H1 (cell line): ENCODE measurements at regions not wholly inside any gene's neighbourhood (a gene's known extent, or its start where the extent isn't known, plus 50 kb on each side); places are given as distances from the start of the nearest gene placed in this dataset.

Experiments used
- CTCF ChIA-PET: fragments of 300-600 bp; sonication (Branson Sonifier 250); formaldehyde crosslinking; loops from one replicate; lab custom pipeline; 2021; ENCODE audit not compliant: partially characterized antibody; lab: Charles Lee
- POLR2A ChIA-PET: fragments of 300-600 bp; sonication (Branson Sonifier 250); formaldehyde crosslinking; loops from one replicate; lab custom pipeline; 2021; ENCODE audit warnings: inconsistent platforms; ENCODE audit not compliant: partially characterized antibody; lab: Charles Lee
- DNase-seq, 2 experiments: peaks; one replicate each; pipeline versions ENCODE4 v3.0.0 to v3.0.0-alpha.2; 2010 to 2022; ENCODE audit warnings: low spot score in 2 of 2, low read depth in 1 of 2, mixed read lengths in 1 of 2
- FAIRE-seq: peaks from 2 replicates; lab custom pipeline; 2011; peaks lifted over from hg19 to GRCh38; lab: Jason Lieb, UNC
- H2AFZ ChIP-seq: 2 replicates; pipeline ENCODE4 v1.8.1; 2012; ENCODE audit warnings: low read length, inconsistent platforms
- H2AK5ac ChIP-seq: 2 replicates; pipeline ENCODE4 v1.6.1; 2013; ENCODE audit warnings: low read depth, low read length
- H2BK120ac ChIP-seq: replicated peaks from 2 replicates; pipeline ENCODE3; 2013; ENCODE audit warnings: low read depth, low read length, inconsistent platforms
- H2BK12ac ChIP-seq: 2 replicates; pipeline ENCODE4 v1.6.1; 2013; ENCODE audit warnings: low read depth, low read length
- H2BK15ac ChIP-seq: 2 replicates; pipeline ENCODE4 v1.6.1; 2013; ENCODE audit warnings: low read length
- H2BK20ac ChIP-seq: 2 replicates; pipeline ENCODE4 v1.6.1; 2013; ENCODE audit warnings: low read length
- H2BK5ac ChIP-seq: 2 replicates; pipeline ENCODE4 v1.6.1; 2013; ENCODE audit warnings: low read depth, low read length
- H3K14ac ChIP-seq: 2 replicates; pipeline ENCODE4 v1.6.1; 2013; ENCODE audit warnings: inconsistent platforms; ENCODE audit not compliant: insufficient read length
- H3K18ac ChIP-seq: 2 replicates; pipeline ENCODE4 v1.6.1; 2013; ENCODE audit warnings: low read length; ENCODE audit errors: extremely low read depth
- H3K23ac ChIP-seq: 2 replicates; pipeline ENCODE4 v1.6.1; 2013; ENCODE audit warnings: inconsistent platforms; ENCODE audit not compliant: insufficient read length
- H3K23me2 ChIP-seq: 2 replicates; pipeline ENCODE4 v1.6.1; 2013; ENCODE audit warnings: low read depth, low read length
- H3K27ac ChIP-seq: 2 replicates; pipeline ENCODE4 v1.6.1; 2011; ENCODE audit warnings: low read depth, low read length, inconsistent platforms
- H3K27me3 ChIP-seq, 4 experiments: replicated peaks in 1 of 4; 1 replicate in 1 of 4; 2 replicates in 3 of 4; pipeline versions ENCODE4 v1.6.1 to v1.8.1; 2011 to 2013; ENCODE audit warnings: low read length in 3 of 4, mild to moderate bottlenecking in 3 of 4, inconsistent platforms in 2 of 4, mixed read lengths in 2 of 4, moderate library complexity in 1 of 4; ENCODE audit not compliant: control insufficient read depth in 3 of 4, insufficient read depth in 3 of 4; ENCODE audit errors: extremely low read depth in 1 of 4
- H3K36me3 ChIP-seq, 4 experiments: 2 replicates each; pipeline versions ENCODE4 v1.6.1 to v1.8.1; 2011 to 2013; ENCODE audit warnings: mild to moderate bottlenecking in 4 of 4, low read length in 3 of 4, moderate library complexity in 2 of 4, control low read depth in 1 of 4, inconsistent platforms in 1 of 4; ENCODE audit not compliant: insufficient read depth in 4 of 4, control insufficient read depth in 2 of 4
- H3K4ac ChIP-seq: replicated peaks from 2 replicates; pipeline ENCODE3; 2013; ENCODE audit warnings: low read length, low read depth, mixed read lengths, inconsistent platforms; ENCODE audit not compliant: insufficient read length
- H3K4me1 ChIP-seq, 4 experiments: replicated peaks in 1 of 4; 1 replicate in 1 of 4; 2 replicates in 3 of 4; pipeline versions ENCODE4 v1.6.1 to v1.8.1; 2011 to 2013; ENCODE audit warnings: low read length in 3 of 4, inconsistent platforms in 2 of 4, mixed read lengths in 1 of 4; ENCODE audit not compliant: insufficient read depth in 4 of 4, control insufficient read depth in 3 of 4
- H3K4me2 ChIP-seq, 2 experiments: 2 replicates each; pipeline versions ENCODE4 v1.6.1 to v1.8.1; 2011 to 2013; ENCODE audit warnings: low read depth in 2 of 2, low read length in 2 of 2, control low read depth in 1 of 2, inconsistent platforms in 1 of 2, mild to moderate bottlenecking in 1 of 2; ENCODE audit not compliant: insufficient read depth in 1 of 2
- H3K4me3 ChIP-seq, 4 experiments: fragments of 200-600, 300-600 bp in 1 of 4; sonication (generic), shearing (Covaris generic), sonication (Bioruptor Twin) in 1 of 4; 2 replicates each; pipeline versions ENCODE4 v1.5.1 to v1.8.1; 2011 to 2016; ENCODE audit warnings: low read length in 4 of 4, low read depth in 3 of 4, control low read depth in 2 of 4, inconsistent platforms in 2 of 4, mild to moderate bottlenecking in 2 of 4, mixed read lengths in 1 of 4, moderate library complexity in 1 of 4; ENCODE audit not compliant: insufficient read depth in 2 of 4; ENCODE audit errors: extremely low read depth in 1 of 4
- H3K56ac ChIP-seq: replicated peaks from 2 replicates; pipeline ENCODE3; 2013; ENCODE audit warnings: low read depth, mild to moderate bottlenecking, mixed read lengths, low read length, inconsistent platforms; ENCODE audit not compliant: insufficient read length
- H3K79me1 ChIP-seq: 2 replicates; pipeline ENCODE4 v1.6.1; 2013; ENCODE audit warnings: low read depth, low read length, control low read depth
- H3K79me2 ChIP-seq, 2 experiments: 2 replicates each; pipeline versions ENCODE4 v1.6.1 to v1.8.1; 2012 to 2013; ENCODE audit warnings: low read length in 2 of 2, mild to moderate bottlenecking in 2 of 2, inconsistent platforms in 1 of 2; ENCODE audit not compliant: insufficient read depth in 2 of 2, control insufficient read depth in 1 of 2
- H3K9ac ChIP-seq, 4 experiments: replicated peaks in 1 of 4; 1 replicate in 1 of 4; 2 replicates in 3 of 4; pipeline versions ENCODE4 v1.6.1 to v1.8.1; 2011 to 2013; ENCODE audit warnings: low read depth in 3 of 4, low read length in 3 of 4, control low read depth in 2 of 4, mild to moderate bottlenecking in 2 of 4, moderate library complexity in 2 of 4, inconsistent platforms in 1 of 4; ENCODE audit errors: extremely low read depth in 1 of 4
- H3K9me3 ChIP-seq, 2 experiments: 2 replicates each; pipeline versions ENCODE4 v1.6.1 to v1.8.1; 2012 to 2013; ENCODE audit warnings: mild to moderate bottlenecking in 2 of 2, moderate library complexity in 2 of 2, control low read depth in 1 of 2, inconsistent platforms in 1 of 2, low read depth in 1 of 2, low read length in 1 of 2, mixed read lengths in 1 of 2; ENCODE audit not compliant: insufficient read depth in 2 of 2
- H4K20me1 ChIP-seq, 2 experiments: replicated peaks in 1 of 2; 2 replicates each; pipeline versions ENCODE3 to v1.8.1; 2011 to 2013; ENCODE audit warnings: inconsistent platforms in 2 of 2, low read length in 2 of 2, mild to moderate bottlenecking in 1 of 2; ENCODE audit not compliant: insufficient read depth in 2 of 2, control insufficient read depth in 1 of 2
- H4K5ac ChIP-seq: 2 replicates; pipeline ENCODE4 v1.6.1; 2013; ENCODE audit warnings: low read length, low read depth, mixed read lengths, inconsistent platforms; ENCODE audit not compliant: insufficient read length
- H4K8ac ChIP-seq: 2 replicates; pipeline ENCODE4 v1.8.0; 2013; ENCODE audit warnings: mild to moderate bottlenecking, moderate library complexity, low read length, inconsistent platforms; ENCODE audit not compliant: insufficient read depth; ENCODE audit errors: extremely low read depth
- H4K91ac ChIP-seq: replicated peaks from 2 replicates; pipeline ENCODE3; 2013; ENCODE audit warnings: low read length, mixed read lengths, inconsistent platforms; ENCODE audit not compliant: insufficient read length
- ATF3 ChIP-seq: IDR thresholded peaks from 2 replicates; pipeline ENCODE4 v1.6.1; 2011; ENCODE audit warnings: low read depth, mild to moderate bottlenecking, low read length; ENCODE audit not compliant: insufficient read depth
- EGR1 ChIP-seq: IDR thresholded peaks from 2 replicates; pipeline ENCODE4 v1.6.1; 2011; ENCODE audit warnings: low read depth, low read length, borderline replicate concordance
- POLR2A ChIP-seq, 2 experiments: IDR thresholded peaks; 1 replicate in 1 of 2; 2 replicates in 1 of 2; pipeline ENCODE4 v1.6.1; 2011; ENCODE audit warnings: low read depth in 2 of 2, low read length in 2 of 2, mild to moderate bottlenecking in 2 of 2; ENCODE audit errors: control extremely low read depth in 1 of 2
- RXRA ChIP-seq: IDR thresholded peaks from 2 replicates; pipeline ENCODE4 v1.6.1; 2011; ENCODE audit warnings: low read depth, mild to moderate bottlenecking, low read length, moderate library complexity; ENCODE audit not compliant: insufficient read depth
- SP1 ChIP-seq: IDR thresholded peaks from 2 replicates; pipeline ENCODE4 v1.6.1; 2011; ENCODE audit warnings: low read depth, low read length
- SRF ChIP-seq: IDR thresholded peaks from 2 replicates; pipeline ENCODE4 v1.6.1; 2011; ENCODE audit warnings: mild to moderate bottlenecking, low read depth, low read length, moderate library complexity
- WGBS, 2 experiments: shearing (Covaris generic) in 1 of 2; methylation state at CpG; one replicate each; pipeline versions ENCODE4 v1.1.6 to v1.1.7; 2013 to 2015; ENCODE audit warnings: low lambda C conversion rate in 2 of 2, mixed read lengths in 2 of 2, inconsistent platforms in 1 of 2, low coverage in 1 of 2, missing lambda C conversion rate in 1 of 2; ENCODE audit not compliant: insufficient replicate concordance in 2 of 2, insufficient coverage in 1 of 2, insufficient read length in 1 of 2; ENCODE audit errors: extremely low coverage in 1 of 2, missing lambda C conversion rate in 1 of 2; 5-methylcytosine and 5-hydroxymethylcytosine counted together
- TF ChIP-seq, protein P1 (sequence below): IDR thresholded peaks from 2 replicates; pipeline ENCODE4 v1.6.1; 2011; ENCODE audit warnings: low read length, improper control_type of control experiment

DNA sequence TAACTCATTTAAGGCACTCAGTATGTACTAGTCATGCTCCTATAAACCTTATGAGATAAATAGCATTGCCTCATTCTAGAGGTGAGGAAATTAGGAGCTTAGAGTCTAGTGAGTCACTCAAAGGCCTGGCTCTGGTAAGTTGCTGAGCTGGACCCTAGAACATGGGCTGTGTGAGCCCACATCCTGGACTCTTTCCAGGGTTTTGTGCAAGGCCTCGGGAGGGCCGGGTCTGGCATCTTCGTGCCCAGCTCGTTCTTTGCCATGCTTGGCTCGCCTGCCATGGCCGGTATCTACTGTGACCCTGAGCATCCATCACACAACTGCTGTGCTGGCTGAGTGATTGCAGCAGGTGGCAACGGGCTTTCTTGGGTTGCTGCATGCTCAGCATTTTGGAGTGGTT, 168.0 kb downstream of the LPIN1 start:
- H3K27me3 ChIP-seq = no peaks in the 10 kb centered on the region
- POLR2A ChIA-PET = no interaction called here
- no peaks in the 10 kb centered on the region for H3K23me2 ChIP-seq
- no peak overlapping the region for H3K27ac ChIP-seq
- WGBS, 2 experiments = 90% methylated on average over 7 of the region's 7 CpGs; no CpG with 5 or more reads in 1 of the 2 experiments
- no peak overlapping the region for H3K23ac ChIP-seq
- FAIRE-seq = no peak
- no peak overlapping the region for H2BK120ac ChIP-seq
- H3K4me3 ChIP-seq = no peak overlapping the region
- 0 out of 4 replicates have a peak, but pooled peaks cover 2 to 4% of the 10 kb centered on the region in 2 experiments for H3K9me3 ChIP-seq
- no peak overlapping the region for H3K18ac ChIP-seq
- DNase-seq = no peak
- no peak overlapping the region for H2BK15ac ChIP-seq
- H3K4ac ChIP-seq = no peak overlapping the region
- no peak overlapping the region for H2AK5ac ChIP-seq
- H4K91ac ChIP-seq = no peak overlapping the region
- no peak overlapping the region for H3K14ac ChIP-seq
- H4K8ac ChIP-seq = no peak overlapping the region
- H3K56ac ChIP-seq = no peak overlapping the region
- CTCF ChIA-PET = interaction anchor here (0.9 to 2.9 kb wide), 2 partner anchors 10 to 217 kb away, joined by 3 to 10 read pairs; no protein-coding TSS in a partner anchor
- H3K79me2 ChIP-seq = no peaks in the 10 kb centered on the region
- H4K5ac ChIP-seq = no peak overlapping the region
- H2AFZ ChIP-seq = no peak overlapping the region
- H4K20me1 ChIP-seq = no peaks in the 10 kb centered on the region
- H2BK20ac ChIP-seq = no peak overlapping the region
- no peak overlapping the region for H2BK12ac ChIP-seq
- H3K79me1 ChIP-seq = no peaks in the 10 kb centered on the region
- no peak for TF ChIP-seq RXRA
- TF ChIP-seq SRF = no peak
- no peak for TF ChIP-seq POLR2A (IDR thresholded peaks at IDR 0.05; ENCODE audit: control extremely low read depth in 1 of 2, low read depth in 2 of 2, low read length in 2 of 2)
- TF ChIP-seq SP1 = no peak
- no peak for TF ChIP-seq EGR1
- TF ChIP-seq ATF3 = no peak
- TF ChIP-seq, protein P1, sequence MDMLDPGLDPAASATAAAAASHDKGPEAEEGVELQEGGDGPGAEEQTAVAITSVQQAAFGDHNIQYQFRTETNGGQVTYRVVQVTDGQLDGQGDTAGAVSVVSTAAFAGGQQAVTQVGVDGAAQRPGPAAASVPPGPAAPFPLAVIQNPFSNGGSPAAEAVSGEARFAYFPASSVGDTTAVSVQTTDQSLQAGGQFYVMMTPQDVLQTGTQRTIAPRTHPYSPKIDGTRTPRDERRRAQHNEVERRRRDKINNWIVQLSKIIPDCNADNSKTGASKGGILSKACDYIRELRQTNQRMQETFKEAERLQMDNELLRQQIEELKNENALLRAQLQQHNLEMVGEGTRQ = no peak
- no peaks in the 10 kb centered on the region for H3K36me3 ChIP-seq
- H3K4me1 ChIP-seq = no peaks in the 10 kb centered on the region
- H3K9ac ChIP-seq = no peak overlapping the region
- no peak overlapping the region for H3K4me2 ChIP-seq
- no peak overlapping the region for H2BK5ac ChIP-seq
